Jurkat, Clone E6-1 (cell line): ENCODE measurements at regions not wholly inside any gene's neighbourhood (a gene's known extent, or its start where the extent isn't known, plus 50 kb on each side); places are given as distances from the start of the nearest gene placed in this dataset.
"Not testable (repeated sequence)": the region's sequence is repeated elsewhere in the genome, so short reads cannot be mapped to it uniquely, and the experiment has no call there.

Source experiments
- DNase-seq: peaks from one replicate; pipeline ENCODE4 v3.0.0-alpha.2; 2011; ENCODE audit warnings: low read depth, low spot score
- H3K4me3 ChIP-seq: 2 replicates; pipeline ENCODE4 v1.5.1; 2011; ENCODE audit warnings: mild to moderate bottlenecking, low read length, control low read depth, moderate library complexity

GRCh38 chr5:27854243-27854852, 816.0 kb upstream of the CDH9 start:
- DNase-seq = no peak
- no peak overlapping the region for H3K4me3 ChIP-seq

- DNase-seq = no peak
- H3K4me3 ChIP-seq = no peak overlapping the region
These were observed 806.9 kb upstream of the CDH9 start for GRCh38 chr5:27845248-27845647.

GRCh38 chr5:27836704-27837103, 798.3 kb upstream of the CDH9 start:
- not testable (repeated sequence) for DNase-seq, H3K4me3 ChIP-seq

GRCh38 chr5:27832886-27833285, 794.5 kb upstream of the CDH9 start:
- no peak for DNase-seq
- no peak overlapping the region for H3K4me3 ChIP-seq

- H3K4me3 ChIP-seq = no peak overlapping the region
- no peak for DNase-seq
These were observed 792.2 kb upstream of the CDH9 start for GRCh38 chr5:27830546-27830945.

GRCh38 chr5:27821681-27822080, 783.3 kb upstream of the CDH9 start:
- no peak for DNase-seq
- no peak overlapping the region for H3K4me3 ChIP-seq

- DNase-seq = no peak
- H3K4me3 ChIP-seq = no peak overlapping the region
These were observed 780.5 kb upstream of the CDH9 start for GRCh38 chr5:27818888-27819287.

GRCh38 chr5:27814983-27815382, 776.6 kb upstream of the CDH9 start:
- no peak overlapping the region for H3K4me3 ChIP-seq
- DNase-seq = no peak

GRCh38 chr5:27814286-27814685, 775.9 kb upstream of the CDH9 start:
- no peak overlapping the region for H3K4me3 ChIP-seq
- no peak for DNase-seq

- no peak for DNase-seq
- H3K4me3 ChIP-seq = no peak overlapping the region
These were observed 772.1 kb upstream of the CDH9 start for GRCh38 chr5:27810458-27810857.

GRCh38 chr5:27797220-27797619, 758.8 kb upstream of the CDH9 start:
- no peak overlapping the region for H3K4me3 ChIP-seq
- no peak for DNase-seq

- no peak for DNase-seq
- H3K4me3 ChIP-seq = no peak overlapping the region
These were observed 749.8 kb upstream of the CDH9 start for GRCh38 chr5:27788184-27788583.

GRCh38 chr5:27784317-27784716, 745.9 kb upstream of the CDH9 start:
- H3K4me3 ChIP-seq = no peak overlapping the region
- no peak for DNase-seq

- no peak for DNase-seq
These were observed 739.7 kb upstream of the CDH9 start for GRCh38 chr5:27778121-27778520.

GRCh38 chr5:27773636-27774035, 735.2 kb upstream of the CDH9 start:
- H3K4me3 ChIP-seq = no peak overlapping the region
- DNase-seq = no peak

More at GRCh38 chr5:27778121-27778520, 739.7 kb upstream of the CDH9 start:
- H3K4me3 ChIP-seq = no peak overlapping the region

GRCh38 chr5:27773166-27773565, 734.8 kb upstream of the CDH9 start:
- no peak overlapping the region for H3K4me3 ChIP-seq
- no peak for DNase-seq

GRCh38 chr5:27769748-27770402, 731.5 kb upstream of the CDH9 start:
- H3K4me3 ChIP-seq = no peak overlapping the region
- DNase-seq = no peak

- H3K4me3 ChIP-seq = no peak overlapping the region
- no peak for DNase-seq
These were observed 710.5 kb upstream of the CDH9 start for GRCh38 chr5:27748847-27749246.

GRCh38 chr5:27743383-27743979, 705.1 kb upstream of the CDH9 start:
- not testable (repeated sequence) for H3K4me3 ChIP-seq

GRCh38 chr5:27742805-27743204, 704.4 kb upstream of the CDH9 start:
- no peak overlapping the region for H3K4me3 ChIP-seq
- DNase-seq = no peak

More at GRCh38 chr5:27743383-27743979, 705.1 kb upstream of the CDH9 start:
- not testable (repeated sequence) for DNase-seq

- no peak overlapping the region for H3K4me3 ChIP-seq
- DNase-seq = no peak
These were observed 696.5 kb upstream of the CDH9 start for GRCh38 chr5:27734838-27735237.
